NOMO-1 treated with DMSO at 0.1 percent for 48 hours (cell line): ENCODE measurements at regions not wholly inside any gene's neighbourhood (a gene's known extent, or its start where the extent isn't known, plus 50 kb on each side); places are given as distances from the start of the nearest gene placed in this dataset.

ENCODE experiments used
- DNase-seq: peaks from one replicate; lab custom pipeline; 2025; ENCODE audit not compliant: unreplicated experiment; lab: John Stamatoyannopoulos, UW

DNA sequence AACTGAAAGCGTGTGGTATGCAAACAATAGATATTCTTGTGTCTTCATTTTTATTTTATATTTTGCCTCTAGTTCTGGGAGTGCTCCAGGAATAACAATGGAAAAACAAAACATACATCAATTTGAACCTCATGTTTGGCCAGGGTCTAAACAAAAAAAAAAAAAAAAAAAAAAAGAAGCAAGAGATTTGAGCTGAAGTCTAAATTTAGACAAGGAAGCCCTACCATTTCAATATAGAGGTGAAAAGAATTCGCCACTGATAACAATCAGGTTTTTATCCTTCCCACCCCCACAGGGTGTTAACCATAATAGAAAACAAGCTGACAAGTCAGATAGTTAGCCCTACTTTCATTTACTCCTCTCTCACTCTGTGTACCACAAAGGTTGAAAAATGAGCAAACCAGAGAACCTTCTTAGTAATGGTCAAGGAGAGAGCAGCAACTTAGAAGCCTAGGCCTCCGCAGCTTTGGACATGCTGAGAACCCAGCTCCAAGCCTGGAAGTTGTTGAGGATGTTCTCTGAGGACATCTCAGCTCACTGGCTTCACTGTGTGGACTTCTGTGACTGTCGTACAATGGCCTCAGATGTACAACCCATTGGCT, 118.2 kb upstream of the HMHB1 start:
- DNase-seq, result no peak

- no peak for DNase-seq
Measured at GRCh38 chr5:143692342-143692741, 119.6 kb upstream of the HMHB1 start.

DNA sequence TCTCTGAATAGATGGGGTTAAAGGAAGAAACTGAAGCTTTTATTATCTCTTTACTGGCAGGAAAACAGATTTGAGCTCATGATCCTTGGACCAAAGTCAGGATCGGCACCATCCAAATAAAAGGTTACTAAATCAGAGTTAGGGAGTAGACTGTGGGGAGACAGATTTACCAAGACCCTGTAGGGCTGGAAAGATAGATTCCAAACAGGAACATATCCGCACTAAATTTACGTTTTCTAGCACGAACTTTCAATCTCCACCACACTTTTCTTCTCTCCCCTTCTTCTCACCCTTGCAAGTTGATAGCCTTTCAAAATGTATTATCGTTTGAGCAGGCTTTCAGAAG, 120.0 kb upstream of the HMHB1 start:
- DNase-seq, result no peak

DNA sequence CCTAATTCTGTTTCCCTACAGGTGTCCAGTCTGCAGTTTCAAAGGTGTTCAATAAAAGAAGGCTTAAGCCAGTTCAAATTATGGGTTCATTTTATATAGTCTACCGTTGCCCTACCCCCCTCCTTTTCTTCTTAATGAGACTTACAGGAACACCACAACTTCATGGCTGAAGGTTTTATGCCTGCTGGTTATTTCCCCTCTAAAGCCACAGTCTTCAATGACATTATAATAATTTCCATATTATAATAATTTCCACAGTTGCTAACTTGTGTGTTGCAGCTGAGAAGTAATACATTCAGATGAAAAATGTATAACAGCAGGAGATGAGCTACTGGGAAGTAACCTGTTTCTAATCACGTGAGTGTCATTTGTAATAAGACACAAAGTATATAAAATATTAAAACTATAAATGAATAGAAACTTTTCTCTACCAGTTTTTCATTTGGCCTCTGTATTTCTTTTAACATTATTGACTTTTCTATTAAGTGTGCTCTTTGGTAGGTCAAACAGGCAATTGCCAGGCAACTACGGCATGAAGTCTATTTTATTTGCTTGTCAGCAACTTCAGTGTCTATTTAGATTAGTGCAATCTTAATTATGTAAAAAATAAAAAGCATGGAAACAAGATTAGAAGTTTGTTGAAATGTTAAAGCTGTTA, 120.5 kb upstream of the HMHB1 start:
- DNase-seq, result no peak

DNA sequence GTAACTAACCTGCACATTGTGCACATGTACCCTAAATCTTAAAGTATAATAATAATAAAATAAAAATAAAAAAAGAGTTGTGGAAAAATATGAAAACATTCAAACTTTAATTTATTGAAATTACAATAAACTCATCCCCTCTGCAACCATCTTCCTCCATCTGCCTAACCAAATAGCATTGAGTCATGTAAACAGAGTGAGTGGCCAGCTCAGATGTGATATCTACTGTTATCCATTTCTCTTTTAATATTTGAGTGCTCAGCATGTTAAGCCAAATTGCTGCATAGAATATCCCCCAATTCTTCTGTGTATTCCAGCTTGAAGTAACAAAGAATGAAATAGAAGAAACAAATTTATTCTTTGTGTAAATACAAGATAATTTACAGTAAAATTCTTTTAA, 124.4 kb upstream of the HMHB1 start:
- DNase-seq, result no peak

DNA sequence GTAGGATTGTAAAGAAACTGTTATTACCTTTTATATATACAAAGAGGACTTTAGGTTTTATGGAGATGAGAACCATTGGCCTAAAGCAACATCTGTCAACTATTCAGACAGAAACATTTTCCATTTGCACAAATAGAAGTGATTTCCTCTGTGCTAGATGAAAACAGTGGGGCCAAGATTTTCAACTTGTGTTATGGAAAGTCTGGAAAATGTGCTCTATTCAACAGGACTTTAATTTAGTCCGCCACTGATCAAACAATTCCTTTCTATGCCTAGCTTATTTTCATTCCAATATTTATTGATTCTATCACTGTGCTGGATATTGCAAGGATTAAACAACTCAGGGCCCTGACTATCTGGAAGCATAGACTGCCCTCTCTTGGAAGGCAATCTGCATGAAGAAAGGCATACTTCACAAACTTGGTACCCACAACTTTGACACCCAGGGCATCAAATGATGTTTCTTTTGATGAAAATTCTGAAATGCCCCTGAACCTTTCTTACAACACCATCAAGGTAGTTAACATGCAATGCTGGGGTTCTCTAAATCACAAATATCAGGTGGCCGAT, 126.6 kb upstream of the HMHB1 start:
- no peak for DNase-seq

DNA sequence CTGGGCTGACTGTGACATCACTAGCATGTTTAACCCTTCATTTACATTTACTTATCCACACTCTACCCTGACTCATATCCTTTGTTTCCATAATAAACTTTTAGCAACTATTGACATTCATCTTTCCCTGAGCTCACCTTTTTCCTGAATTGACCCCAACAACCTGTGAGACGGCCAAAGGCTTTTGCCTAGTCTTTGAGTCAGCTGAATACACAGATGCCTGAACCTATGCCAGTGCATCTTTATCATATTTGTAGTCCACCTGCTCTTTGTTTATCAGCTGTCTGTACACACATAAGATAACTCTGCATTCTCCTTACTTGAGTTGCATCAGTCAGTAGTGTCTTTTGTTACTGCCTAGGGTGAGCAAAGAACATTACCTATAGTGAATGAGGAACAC, 128.5 kb upstream of the HMHB1 start:
- DNase-seq, result no peak

GRCh38 chr5:143682929-143683386, 129.0 kb upstream of the HMHB1 start:
- no peak for DNase-seq

DNA sequence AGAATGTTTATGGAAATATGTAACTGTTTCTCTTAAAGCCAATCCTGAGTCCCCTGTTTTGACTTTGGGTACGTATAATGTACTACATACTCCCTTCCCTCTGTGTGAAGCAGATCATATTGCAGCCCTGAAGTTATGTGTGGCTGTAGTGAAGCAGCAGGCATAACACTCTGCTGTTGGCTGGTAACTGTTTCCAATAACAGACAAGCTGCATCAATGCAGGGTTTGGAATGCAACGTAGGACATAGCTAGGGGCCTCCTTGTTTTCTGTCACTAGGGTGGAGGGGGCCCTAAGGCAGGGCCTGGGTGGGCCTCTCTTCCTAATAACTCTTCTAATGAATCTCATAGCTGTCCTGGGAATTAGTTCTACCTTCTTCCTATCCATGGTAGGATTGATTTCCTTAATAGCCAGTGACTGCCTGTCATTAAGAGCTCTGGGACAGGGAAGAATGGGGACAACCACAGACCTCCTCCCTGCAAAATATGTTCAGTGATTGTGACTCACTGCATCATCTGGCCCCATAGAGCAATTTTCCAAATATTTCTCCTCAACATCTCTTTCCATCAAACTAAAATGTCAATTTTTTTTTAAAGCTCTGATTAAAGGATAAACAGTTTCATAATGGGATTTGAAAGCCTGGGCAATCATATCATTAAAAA, 129.6 kb upstream of the HMHB1 start:
- DNase-seq, result no peak

- no peak for DNase-seq
Measured at GRCh38 chr5:143680672-143681259, 131.2 kb upstream of the HMHB1 start.

DNA sequence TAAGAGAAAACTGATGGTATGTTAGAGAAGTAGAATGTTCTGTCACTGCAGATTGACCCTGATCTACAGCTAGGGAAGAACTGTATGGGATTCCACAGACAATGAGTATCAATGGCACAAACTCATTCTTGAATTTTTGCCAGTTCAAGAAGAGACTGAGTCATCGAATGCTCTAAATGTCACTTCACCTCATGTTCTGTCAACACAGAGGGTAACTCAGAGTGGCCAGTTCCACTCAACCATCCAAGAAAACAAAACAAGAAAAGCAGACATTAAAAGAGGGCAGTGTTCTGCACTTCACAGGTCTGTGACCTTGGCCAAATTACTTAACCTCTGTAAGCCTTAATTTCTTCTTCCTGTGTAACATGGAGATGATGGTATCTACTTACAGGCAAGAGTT, 132.2 kb upstream of the HMHB1 start:
- DNase-seq, result no peak

DNA sequence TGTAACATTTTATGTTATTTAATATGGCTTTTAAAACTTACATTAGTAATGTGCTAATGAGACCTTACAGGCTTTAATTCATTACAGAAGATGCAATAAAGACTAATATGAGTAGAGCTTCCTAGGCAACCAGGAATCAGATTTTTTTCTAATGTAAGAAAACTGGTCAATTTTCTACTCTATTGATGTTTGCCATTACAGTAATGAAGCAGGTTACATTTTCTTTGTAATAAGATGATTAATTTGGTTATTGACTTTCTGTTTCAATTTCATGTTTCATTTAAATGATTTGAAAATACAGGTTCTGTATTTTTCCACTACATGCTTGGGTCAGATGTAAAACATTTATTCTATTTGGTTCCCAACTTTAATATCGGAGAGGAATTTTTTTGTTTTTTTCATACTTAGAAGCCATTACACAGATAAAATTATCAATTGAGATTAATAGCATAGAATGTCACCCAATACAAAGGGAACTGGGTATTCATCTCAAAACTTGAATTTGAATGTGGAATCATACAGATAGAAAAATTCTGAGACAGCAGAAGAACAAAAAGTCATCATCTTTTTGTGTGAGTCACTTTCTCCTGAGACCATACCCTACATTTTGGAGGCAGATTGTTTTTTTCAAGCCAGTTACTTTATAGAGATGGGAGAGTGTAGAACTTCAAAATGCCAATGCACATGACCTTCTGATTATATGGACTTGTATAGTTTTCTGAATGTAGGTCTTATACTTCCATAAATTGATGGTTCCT, 133.6 kb upstream of the HMHB1 start:
- DNase-seq, result no peak

DNA sequence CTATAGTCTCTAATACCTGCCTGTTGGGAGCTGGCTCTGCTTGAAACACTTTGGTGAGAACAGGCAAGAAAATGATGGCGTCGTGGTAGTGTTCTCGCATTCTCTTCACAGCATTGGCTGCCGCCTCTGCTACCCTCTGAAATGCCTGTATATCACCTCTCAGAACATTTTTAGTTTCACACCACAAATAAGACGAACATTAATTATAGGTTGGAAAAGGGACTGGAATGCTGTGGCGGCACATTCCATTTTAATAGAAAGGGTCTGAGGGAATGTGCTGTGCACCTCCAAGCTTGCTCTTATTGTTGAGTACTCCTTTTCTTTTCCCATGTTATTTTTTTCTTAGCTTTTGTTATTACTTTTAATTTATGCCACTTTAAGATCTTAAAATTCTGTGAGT, 134.6 kb upstream of the HMHB1 start:
- DNase-seq, result no peak

GRCh38 chr5:143676802-143677201, 135.2 kb upstream of the HMHB1 start:
- DNase-seq, result no peak

DNA sequence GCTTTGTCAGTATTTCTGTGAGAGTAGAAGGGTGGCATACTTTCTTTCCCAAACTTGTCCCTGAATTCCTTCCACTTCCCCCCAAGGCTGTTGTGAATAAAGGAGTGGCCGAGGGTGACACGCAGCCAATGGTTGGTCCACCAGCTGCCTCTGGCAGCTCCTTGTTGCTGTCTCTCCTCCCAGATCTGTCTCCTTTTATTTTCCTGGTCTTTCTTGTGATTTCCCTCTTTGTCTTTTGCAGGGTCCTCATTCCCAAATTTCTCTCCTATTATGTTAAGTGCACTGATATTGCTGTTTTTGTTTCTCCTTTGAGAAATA, 137.5 kb upstream of the HMHB1 start:
- no peak for DNase-seq

GRCh38 chr5:143673676-143674468, 138.1 kb upstream of the HMHB1 start:
- no peak for DNase-seq

DNA sequence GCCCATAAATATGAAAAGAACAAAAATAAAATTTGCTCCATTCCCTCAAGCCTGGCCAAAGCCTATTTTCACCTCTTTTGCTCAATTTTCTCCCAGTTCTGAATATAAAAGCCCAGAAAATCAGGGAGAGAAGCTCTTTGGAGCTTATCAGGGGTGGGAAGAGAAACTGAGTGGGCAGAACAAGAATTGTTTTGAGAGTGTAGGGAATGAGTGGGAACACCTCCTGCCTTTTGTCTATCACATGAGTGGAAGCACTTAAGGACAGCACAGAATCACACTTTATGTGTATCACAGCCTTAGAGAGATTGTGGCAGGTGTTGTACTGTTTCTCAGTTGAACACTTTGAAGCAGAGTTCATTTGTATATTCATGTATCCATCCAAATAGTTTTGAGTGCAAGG, 139.2 kb upstream of the HMHB1 start:
- no peak for DNase-seq

DNA sequence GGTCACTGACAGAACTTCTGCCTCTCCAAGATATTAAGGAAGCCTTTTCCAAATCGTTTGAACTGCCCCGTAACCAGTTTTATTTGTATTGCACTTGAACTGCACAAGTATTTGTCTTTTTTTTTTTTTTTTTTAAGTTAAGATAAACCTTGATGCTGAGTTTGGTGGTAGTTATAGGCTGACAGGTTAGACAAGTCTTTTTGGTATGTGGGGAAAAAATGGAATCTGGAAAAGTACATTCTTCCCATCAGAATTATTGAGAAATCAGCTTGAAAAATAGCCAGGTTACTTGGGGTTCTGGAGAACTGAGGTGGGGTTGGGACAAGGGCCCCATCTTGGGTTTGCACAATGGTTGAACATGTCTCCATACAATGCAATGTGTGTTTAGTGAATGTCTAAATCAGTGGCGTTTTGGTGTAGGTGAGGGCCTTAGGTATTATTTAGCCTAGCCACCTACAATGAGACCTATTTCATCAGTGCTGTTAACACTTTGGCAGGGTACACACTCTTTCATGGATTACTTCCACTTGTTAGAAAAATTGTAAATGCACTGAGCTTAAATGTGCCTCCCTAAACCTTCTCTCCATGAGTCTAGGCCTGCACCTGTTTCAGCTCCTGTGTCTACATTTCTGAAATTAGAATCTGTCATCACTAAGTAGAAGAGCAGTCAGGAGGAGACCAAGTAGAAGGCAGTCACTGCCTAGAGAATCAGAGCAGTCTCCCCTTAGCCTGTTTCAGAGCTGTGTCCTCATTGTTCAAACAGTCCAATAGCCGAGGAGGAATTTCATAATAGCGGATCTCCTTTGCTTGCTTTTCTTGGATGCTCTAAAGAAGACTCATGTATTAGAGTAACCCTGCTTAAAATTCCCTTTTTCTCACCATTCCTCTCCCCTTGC, 140.0 kb upstream of the HMHB1 start:
- DNase-seq, result no peak

GRCh38 chr5:143671021-143671420, 140.9 kb upstream of the HMHB1 start:
- DNase-seq, result no peak

DNA sequence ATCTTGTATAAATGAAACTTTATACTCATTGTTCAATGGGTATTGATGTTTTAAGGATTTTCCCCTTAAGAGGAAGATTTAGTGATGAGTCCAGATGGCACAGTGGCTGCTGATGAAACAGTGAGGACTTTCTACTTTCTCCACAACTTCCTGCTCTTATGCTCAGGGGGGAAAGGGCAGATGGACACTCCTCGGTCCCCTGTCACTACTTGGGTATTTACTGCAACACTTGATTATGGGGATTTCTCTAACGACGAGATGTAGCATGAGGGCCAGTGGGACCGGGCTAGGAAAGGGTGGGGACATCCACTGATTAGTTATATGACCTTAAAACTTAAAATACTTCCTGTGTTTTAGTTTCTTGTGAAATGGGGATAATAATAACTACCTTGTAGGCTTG, 146.1 kb upstream of the HMHB1 start:
- no peak for DNase-seq
